ENCODE measurements at regions not wholly inside any gene's neighbourhood (a gene's known extent, or its start where the extent isn't known, plus 50 kb on each side); places are given as distances from the start of the nearest gene placed in this dataset.

DNA sequence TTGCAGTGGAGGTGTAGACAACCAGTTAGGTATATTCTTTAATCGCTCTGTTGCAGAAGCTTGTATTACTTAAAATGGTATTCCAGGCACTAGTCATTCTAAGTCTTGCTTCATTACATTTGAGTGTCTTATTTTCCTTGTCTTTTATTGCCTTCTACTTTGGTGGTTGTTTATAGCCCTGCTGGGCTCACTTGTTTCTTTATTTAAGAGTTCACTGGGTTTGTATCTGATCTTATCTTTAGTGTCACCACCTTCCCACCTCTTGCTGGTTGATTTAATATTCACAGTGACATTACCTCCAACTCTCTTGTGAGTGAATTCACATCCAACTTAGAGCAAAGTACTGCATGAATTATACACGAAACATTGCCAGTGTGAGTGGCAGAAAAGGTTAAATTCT lies 83.6 kb upstream of the BNC2 start:
- no peak for DNase-seq (ENCODE audit: low spot score)

DNA sequence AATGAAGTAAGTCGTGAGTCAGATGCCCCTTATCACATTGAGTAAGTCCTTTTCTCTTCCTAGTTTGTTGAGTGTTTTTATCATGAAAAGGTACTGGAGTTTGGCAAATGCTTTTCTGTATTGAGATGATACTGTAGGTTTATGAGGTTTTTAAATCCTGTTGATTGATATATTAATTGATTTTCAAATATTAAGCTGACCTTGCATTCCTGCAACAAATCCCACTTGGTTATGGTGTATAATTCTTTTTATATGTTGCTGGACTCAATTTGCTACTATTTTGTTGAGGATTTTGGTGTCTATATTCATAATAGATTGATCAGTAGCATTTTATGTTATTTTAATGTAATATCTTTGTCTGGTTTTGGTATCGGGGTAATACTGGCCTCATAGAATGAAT lies 81.0 kb upstream of the BNC2 start:
- DNase-seq (ENCODE audit: low spot score): no peak

DNA sequence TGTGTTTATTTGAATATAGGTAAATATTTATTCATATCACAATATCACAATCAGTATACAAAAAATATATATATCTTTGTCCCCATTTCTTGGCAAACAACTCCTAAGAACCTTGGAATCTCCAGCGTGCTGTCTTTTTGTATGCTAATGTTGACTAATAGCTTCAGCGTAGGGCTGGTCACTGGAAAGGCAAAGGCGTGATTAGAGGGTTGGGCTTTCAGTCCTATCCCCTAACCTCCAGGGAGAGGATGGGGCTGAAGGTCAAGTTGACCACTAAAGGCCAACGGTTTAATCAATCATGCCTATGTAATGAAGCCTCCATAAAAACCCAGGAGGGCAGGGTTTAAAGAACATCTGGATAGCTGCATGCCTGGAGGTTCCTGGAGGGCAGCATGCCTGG lies 79.6 kb upstream of the BNC2 start:
- DNase-seq (ENCODE audit: low spot score): no peak

DNA sequence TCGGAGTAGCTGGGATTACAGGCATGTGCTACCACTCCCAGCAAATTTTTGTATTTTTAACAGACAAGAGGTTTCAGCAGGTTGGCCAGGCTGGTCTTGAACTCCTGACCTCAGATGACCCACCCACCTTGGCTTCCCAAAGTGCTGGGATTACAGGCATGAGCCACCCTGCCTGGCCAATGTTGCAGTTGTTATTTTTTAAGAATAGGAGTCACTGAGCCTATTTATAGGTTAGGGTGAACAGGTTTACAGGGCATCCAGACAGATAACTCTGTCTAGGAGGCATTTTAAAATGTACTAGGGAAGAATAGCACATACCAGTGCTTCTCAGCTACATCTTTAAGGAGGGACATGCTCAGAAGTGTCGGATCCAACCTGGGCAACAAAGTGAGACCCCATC lies 60.1 kb upstream of the BNC2 start:
- no peak for DNase-seq (ENCODE audit: low spot score)

DNA sequence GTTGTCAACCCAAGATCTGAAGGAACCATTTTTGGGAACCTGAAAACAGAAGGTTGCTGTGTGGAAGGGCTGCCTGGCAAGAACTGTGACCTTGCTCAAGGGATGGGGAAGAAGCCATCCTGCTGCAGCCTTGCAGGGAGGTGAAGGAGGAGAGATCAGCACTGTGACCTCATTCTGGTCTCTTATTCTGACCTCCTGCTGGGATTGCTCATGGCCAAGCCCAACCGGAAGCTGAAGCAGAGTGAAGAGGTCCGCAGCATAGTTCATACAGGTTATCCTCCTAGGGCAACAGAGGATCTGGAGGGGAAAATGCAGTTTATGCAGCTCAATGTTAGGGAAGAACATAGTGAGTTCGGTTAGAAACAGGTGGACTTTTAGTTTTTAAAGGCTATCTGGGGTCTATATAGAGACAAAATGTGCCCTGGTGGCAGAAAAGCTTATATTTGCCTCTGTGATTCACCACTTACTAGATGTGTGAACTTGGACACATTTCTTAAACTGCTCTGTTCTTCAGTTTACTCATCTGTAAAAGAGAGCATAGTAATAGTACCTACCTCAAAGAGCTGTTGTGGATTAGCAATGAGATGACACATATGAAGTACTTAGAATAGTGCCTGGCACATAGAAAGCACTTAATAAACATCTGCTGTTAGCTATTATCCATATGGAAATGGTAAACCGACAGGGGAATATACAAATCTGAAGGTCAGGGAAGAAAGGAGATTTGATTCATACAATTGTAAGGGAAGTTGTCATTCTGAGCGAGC lies 57.9 kb upstream of the BNC2 start:
- DNase-seq (ENCODE audit: low spot score): no peak

DNA sequence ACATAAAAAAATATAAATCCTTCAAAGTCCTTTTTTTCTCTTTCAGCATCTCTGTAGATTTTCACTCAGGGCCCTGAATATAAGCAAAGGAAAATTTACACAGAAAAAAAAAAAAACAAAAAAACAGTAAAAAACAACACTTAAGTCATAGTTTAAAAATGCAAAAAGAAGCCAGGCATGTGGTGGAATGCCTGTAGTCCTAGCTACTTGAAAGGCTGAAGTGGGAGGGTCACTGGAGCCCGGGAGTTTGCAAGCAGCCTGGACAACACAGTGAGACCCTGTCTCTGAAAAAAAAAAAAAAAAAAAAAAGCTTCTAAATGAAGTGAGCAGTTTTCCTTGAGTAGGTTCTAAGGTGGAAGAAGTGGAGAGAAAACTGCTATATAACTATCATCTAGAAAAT lies 55.0 kb upstream of the BNC2 start:
- no peak for DNase-seq (ENCODE audit: low spot score)

DNA sequence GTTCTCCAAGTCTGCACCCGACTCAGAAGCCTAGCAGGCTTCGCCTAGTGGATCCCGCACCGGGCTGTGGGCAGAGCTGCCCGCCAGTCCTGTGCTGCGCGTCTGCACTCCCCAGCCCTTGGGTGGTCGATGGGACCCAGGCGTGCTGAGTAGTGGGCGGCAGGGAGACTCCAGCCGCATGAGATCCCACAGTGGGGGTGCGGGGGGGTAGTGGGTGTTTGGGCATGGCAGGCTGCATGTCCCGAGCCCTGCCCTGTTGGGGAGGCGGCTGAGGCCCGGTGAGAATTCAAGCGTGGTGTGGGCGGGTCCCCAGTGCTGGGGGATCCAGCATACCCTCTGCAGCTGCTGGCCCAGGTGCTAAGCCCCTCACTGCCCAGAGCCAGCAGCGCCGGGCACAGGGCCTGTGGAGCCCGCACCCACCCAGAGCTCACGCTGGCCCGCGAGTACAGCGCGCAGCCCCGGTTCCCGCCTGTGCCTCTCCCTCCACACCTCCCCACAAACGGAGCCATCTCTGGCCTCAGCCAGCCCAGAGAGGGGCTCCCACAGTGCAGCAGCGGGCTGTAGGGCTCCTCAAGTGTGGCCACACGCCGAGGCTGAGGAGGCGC lies 53.9 kb upstream of the BNC2 start:
- DNase-seq (ENCODE audit: low spot score): no peak

DNA sequence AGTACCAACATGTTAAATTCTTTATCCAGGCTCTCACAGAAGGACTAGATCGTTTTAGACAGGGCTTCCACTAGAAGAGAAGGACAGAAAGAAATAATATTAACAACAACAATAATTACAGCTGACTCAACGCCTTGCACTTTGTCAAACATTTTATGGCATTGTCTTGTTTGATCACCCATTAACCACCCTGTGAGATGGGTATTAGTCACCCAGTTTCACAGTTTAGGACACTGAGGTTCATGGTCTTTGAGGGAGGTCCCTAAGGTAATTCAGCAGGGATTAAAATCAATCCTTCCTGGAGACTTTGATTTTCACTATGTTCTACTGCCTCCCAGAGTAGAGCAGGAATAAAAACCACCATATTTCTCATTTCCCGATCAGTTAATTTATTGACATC lies 51.4 kb upstream of the BNC2 start:
- no peak for DNase-seq (ENCODE audit: low spot score)

Data from cerebellar cortex (tissue), 1 donor.